NT2/D1 (cell line): ENCODE measurements at regions not wholly inside any gene's neighbourhood (a gene's known extent, or its start where the extent isn't known, plus 50 kb on each side); places are given as distances from the start of the nearest gene placed in this dataset.

Experiments used
- DNase-seq: peaks from one replicate; pipeline ENCODE4 v3.0.0-alpha.2; 2011; ENCODE audit warnings: low read depth, low spot score
- H3K27me3 ChIP-seq: 2 replicates; pipeline ENCODE4 v1.6.0; 2011; ENCODE audit warnings: mild to moderate bottlenecking; ENCODE audit not compliant: insufficient read length, insufficient read depth
- H3K36me3 ChIP-seq: 2 replicates; pipeline ENCODE4 v1.6.1; 2011; ENCODE audit warnings: mild to moderate bottlenecking, low read length, mixed read lengths; ENCODE audit not compliant: insufficient read depth, insufficient read length
- H3K4me1 ChIP-seq: 2 replicates; pipeline ENCODE4 v1.5.1; 2011; ENCODE audit not compliant: insufficient read depth, insufficient read length
- H3K4me3 ChIP-seq: 2 replicates; pipeline ENCODE4 v1.5.1; 2011; ENCODE audit warnings: low read depth; ENCODE audit not compliant: insufficient read length
- H3K9ac ChIP-seq: 2 replicates; pipeline ENCODE4 v1.6.0; 2011; ENCODE audit warnings: low read depth; ENCODE audit not compliant: insufficient read length
- H3K9me3 ChIP-seq: 2 replicates; pipeline ENCODE4 v1.5.1; 2011; ENCODE audit warnings: mild to moderate bottlenecking, low read length; ENCODE audit not compliant: insufficient read depth
- SUZ12 ChIP-seq: IDR thresholded peaks from 2 replicates; pipeline ENCODE4 v1.6.1; 2011; ENCODE audit not compliant: insufficient read length, insufficient read depth; ENCODE audit errors: extremely low read depth
- YY1 ChIP-seq: IDR thresholded peaks from 2 replicates; pipeline ENCODE4 v1.6.1; 2011; ENCODE audit not compliant: insufficient read length, insufficient read depth
- ZNF274 ChIP-seq: IDR thresholded peaks from 2 replicates; pipeline ENCODE4 v1.6.1; 2011; ENCODE audit warnings: mild to moderate bottlenecking, low read depth, low read length

- DNase-seq, result no peak
- no peaks in the 10 kb centered on the region for H3K36me3 ChIP-seq
- no peaks in the 10 kb centered on the region for H3K9me3 ChIP-seq
- no peaks in the 10 kb centered on the region for H3K4me1 ChIP-seq
- TF ChIP-seq SUZ12, result no peak
- no peak for TF ChIP-seq YY1
- no peak for TF ChIP-seq ZNF274
- H3K4me3 ChIP-seq, result no peak overlapping the region
- no peak overlapping the region for H3K9ac ChIP-seq
- no peaks in the 10 kb centered on the region for H3K27me3 ChIP-seq
Measured at GRCh38 chr5:5044247-5044840, 95.8 kb upstream of the ADAMTS16 start.

DNA sequence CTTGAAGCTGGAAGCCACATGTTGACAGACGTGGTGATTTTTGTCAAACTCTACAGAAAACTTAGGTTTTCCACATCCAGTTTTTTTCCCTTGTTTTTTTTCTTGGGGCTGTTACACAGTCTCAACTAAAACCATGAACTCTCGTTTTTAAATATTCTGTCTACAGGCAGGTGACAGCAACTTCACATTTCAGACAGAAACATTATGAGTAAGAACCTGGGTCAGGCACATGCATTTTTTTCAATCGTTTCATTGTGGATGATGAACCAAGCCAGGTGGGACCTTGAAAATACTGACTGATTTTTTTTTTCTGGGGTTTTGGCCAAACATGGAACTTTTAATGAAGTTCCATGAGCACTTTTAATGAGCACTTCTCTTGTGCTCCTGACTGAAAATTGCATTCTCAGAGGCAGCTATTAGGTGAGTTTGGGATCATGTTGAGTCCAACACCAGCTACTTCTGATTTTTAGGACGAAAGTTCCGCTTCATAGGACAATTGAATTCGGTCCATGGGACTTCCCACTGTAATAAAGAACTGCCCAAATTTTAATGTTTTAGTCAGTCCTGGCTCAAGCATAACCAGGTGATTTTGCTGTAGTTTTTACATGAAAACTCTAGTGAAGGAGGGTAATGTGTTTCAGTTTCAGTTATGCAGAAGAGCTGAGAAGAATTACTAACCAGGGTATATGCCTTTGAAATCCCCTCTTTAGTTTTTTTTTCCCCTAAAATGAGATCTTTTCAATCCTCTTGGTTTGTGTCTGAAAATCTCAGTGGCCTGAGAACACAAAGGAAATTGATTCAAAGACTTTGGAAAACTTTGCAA lies 93.2 kb upstream of the ADAMTS16 start:
- H3K36me3 ChIP-seq, result no peaks in the 10 kb centered on the region
- no peaks in the 10 kb centered on the region for H3K27me3 ChIP-seq
- H3K9me3 ChIP-seq, result no peaks in the 10 kb centered on the region
- no peak overlapping the region for H3K4me3 ChIP-seq
- TF ChIP-seq SUZ12 (no peak), YY1 (no peak), ZNF274 (no peak)
- no peak for DNase-seq
- H3K9ac ChIP-seq, result no peak overlapping the region
- H3K4me1 ChIP-seq, result no peaks in the 10 kb centered on the region

DNA sequence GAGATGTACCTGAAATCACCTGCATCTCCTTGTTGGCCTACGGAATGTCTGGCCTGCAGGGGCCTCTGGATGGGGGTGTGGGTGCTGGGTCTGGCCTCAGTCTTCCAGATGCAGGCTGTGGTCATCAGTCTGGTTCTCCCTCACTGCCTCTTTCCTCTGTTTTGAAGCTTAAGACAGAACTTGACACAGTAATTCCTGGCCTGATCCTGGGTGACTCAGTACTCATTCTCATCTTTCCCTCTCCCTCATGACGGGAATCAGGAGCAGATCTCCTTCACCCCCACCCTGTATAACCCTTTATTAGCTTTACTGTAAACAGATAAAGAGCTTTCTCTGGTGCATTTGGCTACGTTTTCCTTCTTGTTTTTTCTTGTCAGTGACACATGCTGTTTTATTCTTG lies 89.3 kb upstream of the ADAMTS16 start:
- Histone ChIP-seq H3K4me3 (no peak overlapping the region), H3K36me3 (no peaks in the 10 kb centered on the region), H3K27me3 (no peaks in the 10 kb centered on the region), H3K4me1 (no peaks in the 10 kb centered on the region), H3K9ac (no peak overlapping the region), H3K9me3 (no peaks in the 10 kb centered on the region)
- no peak for TF ChIP-seq ZNF274
- TF ChIP-seq YY1, result no peak
- no peak for TF ChIP-seq SUZ12
- no peak for DNase-seq

- Histone ChIP-seq H3K9ac (no peak overlapping the region), H3K36me3 (no peaks in the 10 kb centered on the region), H3K4me3 (no peak overlapping the region), H3K9me3 (no peaks in the 10 kb centered on the region), H3K4me1 (no peaks in the 10 kb centered on the region), H3K27me3 (no peaks in the 10 kb centered on the region)
- TF ChIP-seq ZNF274 (no peak), SUZ12 (no peak), YY1 (no peak)
- DNase-seq, result no peak
Measured at GRCh38 chr5:5055712-5056111, 84.4 kb upstream of the ADAMTS16 start.

- no peaks in the 10 kb centered on the region for H3K4me1 ChIP-seq
- DNase-seq, result no peak
- no peaks in the 10 kb centered on the region for H3K27me3 ChIP-seq
- TF ChIP-seq ZNF274 (no peak), SUZ12 (no peak), YY1 (no peak)
- no peaks in the 10 kb centered on the region for H3K9me3 ChIP-seq
- H3K4me3 ChIP-seq, result no peak overlapping the region
- no peak overlapping the region for H3K9ac ChIP-seq
- no peaks in the 10 kb centered on the region for H3K36me3 ChIP-seq
Measured at GRCh38 chr5:5061836-5062235, 78.3 kb upstream of the ADAMTS16 start.

- Histone ChIP-seq H3K4me3 (no peak overlapping the region), H3K36me3 (no peaks in the 10 kb centered on the region), H3K9ac (no peak overlapping the region), H3K9me3 (no peaks in the 10 kb centered on the region; the same call in 1 of the 2 replicates), H3K27me3 (no peaks in the 10 kb centered on the region), H3K4me1 (no peaks in the 10 kb centered on the region)
- DNase-seq, result no peak
- TF ChIP-seq YY1, result no peak
- TF ChIP-seq ZNF274, result no peak
- TF ChIP-seq SUZ12, result no peak
Measured at GRCh38 chr5:5062525-5063302, 77.4 kb upstream of the ADAMTS16 start.

DNA sequence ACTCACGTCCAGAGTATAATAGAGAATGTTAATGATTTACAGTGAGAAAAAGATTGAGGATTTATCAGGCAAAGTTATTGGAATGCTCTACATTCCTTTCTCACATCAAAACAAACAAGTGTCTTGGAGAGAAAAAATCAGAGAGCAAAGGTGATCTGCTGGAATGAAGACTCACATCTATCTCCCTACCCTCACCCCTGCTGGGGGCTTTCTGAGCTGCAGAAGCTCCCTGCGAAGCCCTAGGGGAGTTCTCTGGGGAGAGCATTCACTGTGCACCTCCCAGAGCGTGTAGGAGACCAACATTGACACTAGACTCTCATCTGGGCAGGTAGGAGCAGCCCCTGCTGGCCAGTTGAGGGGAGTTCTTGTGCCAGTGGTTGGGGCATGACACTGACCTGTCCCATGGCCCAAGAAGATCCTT lies 76.6 kb upstream of the ADAMTS16 start:
- Histone ChIP-seq H3K4me1 (no peaks in the 10 kb centered on the region), H3K27me3 (no peaks in the 10 kb centered on the region), H3K36me3 (no peaks in the 10 kb centered on the region), H3K9me3 (no peaks in the 10 kb centered on the region; the same call in 1 of the 2 replicates), H3K9ac (no peak overlapping the region), H3K4me3 (no peak overlapping the region)
- DNase-seq, result no peak
- TF ChIP-seq ZNF274 (no peak), SUZ12 (no peak), YY1 (no peak)
